ENCODE measurements at regions not wholly inside any gene's neighbourhood (a gene's known extent, or its start where the extent isn't known, plus 50 kb on each side); places are given as distances from the start of the nearest gene placed in this dataset.
"Not testable (repeated sequence)": the region's sequence is repeated elsewhere in the genome, so short reads cannot be mapped to it uniquely, and the experiment has no call there.

GRCh38 chr11:69950621-69951020, 127.5 kb upstream of the ANO1 start:
- H3K4me3 ChIP-seq = no peak overlapping the region
- DNase-seq (ENCODE audit: low spot score) = no peak
- TF ChIP-seq CTCF (IDR thresholded peaks at IDR 0.05) = no peak
- H3K27ac ChIP-seq = no peak overlapping the region

GRCh38 chr11:69951821-69952220, 126.3 kb upstream of the ANO1 start:
- no peak for TF ChIP-seq CTCF (IDR thresholded peaks at IDR 0.05)
- no peak for DNase-seq (ENCODE audit: low spot score)
- Histone ChIP-seq H3K4me3 (no peak overlapping the region), H3K27ac (no peak overlapping the region)

- H3K27ac ChIP-seq; H3K4me3 ChIP-seq; DNase-seq (ENCODE audit: low spot score): not testable (repeated sequence)
These were observed 125.7 kb upstream of the ANO1 start for GRCh38 chr11:69952229-69952975.

DNA sequence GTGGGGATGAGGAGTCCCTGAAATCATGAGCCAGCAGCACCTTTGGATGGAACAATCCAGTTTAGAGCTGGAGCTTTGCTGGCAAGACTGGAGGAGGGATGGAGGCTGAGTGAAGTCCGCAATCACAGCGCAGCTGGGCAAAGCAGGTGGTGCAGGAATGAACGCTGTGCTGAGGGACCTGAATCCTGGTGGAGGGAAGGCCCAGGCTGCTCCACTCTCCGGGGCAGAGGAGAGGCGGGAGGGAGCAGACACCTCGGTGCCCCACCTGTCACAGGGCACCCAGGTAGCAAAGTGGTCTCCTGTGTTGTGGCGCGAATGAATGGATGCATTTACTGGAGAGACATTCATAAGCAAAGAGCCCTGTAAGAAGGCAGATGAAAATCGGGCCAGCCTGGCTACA, 124.8 kb upstream of the ANO1 start:
- no peak for TF ChIP-seq CTCF (IDR thresholded peaks at IDR 0.05)
- no peak for DNase-seq (ENCODE audit: low spot score)
- Histone ChIP-seq H3K27ac (no peak overlapping the region), H3K4me3 (no peak overlapping the region)

GRCh38 chr11:69954756-69955155, 123.4 kb upstream of the ANO1 start:
- H3K4me3 ChIP-seq = no peak overlapping the region
- no peak for DNase-seq (ENCODE audit: low spot score)
- no peak overlapping the region for H3K27ac ChIP-seq
- TF ChIP-seq CTCF (IDR thresholded peaks at IDR 0.05) = no peak

DNA sequence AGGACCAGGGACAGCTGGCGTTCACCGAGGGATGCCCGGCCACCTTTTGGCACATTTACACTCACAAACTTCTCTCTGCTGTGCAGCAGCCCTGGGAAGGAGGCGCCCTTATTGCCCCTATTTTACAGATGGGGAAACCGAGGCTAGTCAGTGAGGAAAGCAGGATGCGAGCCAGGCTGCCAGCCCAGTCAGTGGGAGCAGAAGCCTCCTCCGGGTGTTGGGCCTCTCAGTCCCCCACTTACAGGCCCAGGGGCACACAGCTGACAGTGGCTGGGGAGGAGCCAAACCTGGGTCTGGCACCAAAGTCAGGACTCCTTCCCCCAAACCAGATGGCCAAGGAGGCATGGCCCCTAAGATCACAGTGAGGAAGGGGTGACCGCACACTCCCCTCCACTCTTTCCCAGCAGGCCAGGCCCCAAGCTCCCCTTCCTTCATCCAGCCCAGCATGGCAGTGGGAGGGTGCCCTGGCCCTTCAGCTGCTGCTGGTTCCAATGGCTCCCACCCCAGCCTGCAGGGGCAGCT, 121.4 kb upstream of the ANO1 start:
- no peak for DNase-seq (ENCODE audit: low spot score)
- Histone ChIP-seq H3K27ac (no peak overlapping the region), H3K4me3 (no peak overlapping the region)
- TF ChIP-seq CTCF (IDR thresholded peaks at IDR 0.05) = no peak

DNA sequence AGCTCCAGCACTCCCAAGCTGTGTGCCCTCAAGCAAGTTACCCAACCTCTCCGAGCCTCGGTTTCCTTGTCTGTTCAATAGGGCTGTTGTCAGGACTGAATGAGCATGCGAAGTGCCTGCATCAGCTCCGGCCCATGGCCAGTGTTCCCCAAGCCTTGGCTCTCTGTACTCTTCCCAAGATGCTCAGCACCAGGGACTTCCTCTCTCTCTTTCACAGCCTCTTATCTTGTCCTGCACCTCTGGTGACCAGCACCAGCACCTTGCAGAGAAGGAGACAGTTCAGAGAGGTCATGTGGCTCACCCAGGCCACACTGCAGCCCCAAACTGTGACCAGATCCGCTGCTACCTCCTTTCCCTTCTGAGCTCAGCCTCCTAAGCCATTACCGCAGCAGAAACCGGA, 120.3 kb upstream of the ANO1 start:
- Histone ChIP-seq H3K4me3 (no peak overlapping the region), H3K27ac (no peak overlapping the region)
- no peak for TF ChIP-seq CTCF (IDR thresholded peaks at IDR 0.05)
- no peak for DNase-seq (ENCODE audit: low spot score)

Data from coronary artery (tissue), 2 donors.